IMR-90 (cell line): ENCODE measurements at regions not wholly inside any gene's neighbourhood (a gene's known extent, or its start where the extent isn't known, plus 50 kb on each side); places are given as distances from the start of the nearest gene placed in this dataset.

Source experiments
- ATAC-seq: fragments of 200-7000 bp; cut with Tn5 transposase; 2 replicates; pipeline ENCODE4 v1.9.1; 2020; ENCODE audit warnings: low read depth, mild to moderate bottlenecking, moderate library complexity
- BruUV-seq: library from RNA; stranded (reverse); fragments of 400-500 nt; replicated peaks from 2 replicates; lab custom pipeline; 2021; lab: Mats Ljungman, UMichigan
- CTCF ChIA-PET: fragments of 300-600 bp; formaldehyde crosslinking; extraction: SDS; loops from one replicate; lab custom pipeline; 2021; ENCODE audit warnings: antibody characterized with exemption; lab: Yijun Ruan, JAX
- POLR2A ChIA-PET: fragments of 300-600 bp; sonication (Branson Sonifier 250); formaldehyde crosslinking; loops from one replicate; lab custom pipeline; 2022; ENCODE audit warnings: antibody characterized with exemption; ENCODE audit not compliant: unreplicated experiment; lab: Charles Lee
- DNase-seq: peaks from one replicate; pipeline ENCODE4 v3.0.0; 2013
- H2AFZ ChIP-seq: replicated peaks from 2 replicates; pipeline ENCODE3; 2013; ENCODE audit warnings: low read length, mild to moderate bottlenecking; ENCODE audit not compliant: poor library complexity
- H2AK5ac ChIP-seq: 2 replicates; pipeline ENCODE4 v1.6.1; 2013; ENCODE audit warnings: low read depth, low read length, inconsistent platforms
- H2AK9ac ChIP-seq: replicated peaks from 2 replicates; pipeline ENCODE3; 2013; ENCODE audit warnings: mild to moderate bottlenecking, low read depth, low read length, moderate library complexity; ENCODE audit not compliant: poor library complexity
- H2BK120ac ChIP-seq: 2 replicates; pipeline ENCODE4 v1.6.1; 2013; ENCODE audit warnings: low read depth, low read length, inconsistent platforms
- H2BK15ac ChIP-seq: 3 replicates; pipeline ENCODE4 v1.6.1; 2013; ENCODE audit warnings: low read depth, low read length, inconsistent platforms
- H2BK20ac ChIP-seq: 2 replicates; pipeline ENCODE4 v1.6.1; 2013; ENCODE audit warnings: low read depth, mild to moderate bottlenecking, inconsistent platforms, low read length, moderate library complexity
- H2BK5ac ChIP-seq: 2 replicates; pipeline ENCODE4 v1.6.1; 2013; ENCODE audit warnings: mild to moderate bottlenecking, low read depth, low read length, inconsistent platforms; ENCODE audit not compliant: poor library complexity, severe bottlenecking
- H3K14ac ChIP-seq: replicated peaks from 2 replicates; pipeline ENCODE4 v1.6.1; 2013; ENCODE audit warnings: low read depth, low read length, inconsistent platforms
- H3K18ac ChIP-seq: 2 replicates; pipeline ENCODE4 v1.6.1; 2013; ENCODE audit warnings: low read depth, low read length, control low read depth
- H3K23ac ChIP-seq: 2 replicates; pipeline ENCODE4 v1.6.1; 2013; ENCODE audit warnings: low read depth, low read length, inconsistent platforms
- H3K27ac ChIP-seq: 2 replicates; pipeline ENCODE4 v1.5.1; 2013; ENCODE audit warnings: mild to moderate bottlenecking, control low read depth, low read length; ENCODE audit not compliant: insufficient read depth
- H3K27me3 ChIP-seq: 2 replicates; pipeline ENCODE4 v1.6.1; 2013; ENCODE audit warnings: low read length; ENCODE audit not compliant: control insufficient read depth, insufficient read depth
- H3K36me3 ChIP-seq: 2 replicates; pipeline ENCODE4 v1.6.1; 2013; ENCODE audit warnings: low read length, mixed read lengths; ENCODE audit not compliant: control insufficient read depth, insufficient read depth
- H3K4ac ChIP-seq: 2 replicates; pipeline ENCODE4 v1.6.1; 2013; ENCODE audit warnings: low read depth, low read length, inconsistent platforms
- H3K4me1 ChIP-seq: 2 replicates; pipeline ENCODE4 v1.6.1; 2013; ENCODE audit warnings: low read length, mixed read lengths; ENCODE audit not compliant: control insufficient read depth, insufficient read depth
- H3K4me2 ChIP-seq: 2 replicates; pipeline ENCODE4 v1.6.1; 2013; ENCODE audit warnings: low read depth, mild to moderate bottlenecking, control low read depth, low read length, moderate library complexity
- H3K4me3 ChIP-seq: 2 replicates; pipeline ENCODE4 v1.5.1; 2013; ENCODE audit warnings: low read depth, mild to moderate bottlenecking, control low read depth, low read length, moderate library complexity; ENCODE audit not compliant: insufficient read depth
- H3K56ac ChIP-seq: 2 replicates; pipeline ENCODE4 v1.6.1; 2013; ENCODE audit warnings: low read length, inconsistent platforms; ENCODE audit not compliant: insufficient read depth; ENCODE audit errors: extremely low read depth
- H3K79me1 ChIP-seq, 2 experiments: 2 replicates each; pipeline ENCODE4 v1.6.1; 2013; ENCODE audit warnings: low read length in 2 of 2, inconsistent platforms in 1 of 2, low read depth in 1 of 2
- H3K9ac ChIP-seq: 2 replicates; pipeline ENCODE4 v1.6.1; 2013; ENCODE audit warnings: low read depth, low read length, control low read depth
- H3K9me1 ChIP-seq: 2 replicates; pipeline ENCODE4 v1.6.1; 2013; ENCODE audit warnings: low read length, inconsistent platforms; ENCODE audit not compliant: insufficient read depth
- H3K9me3 ChIP-seq: 2 replicates; pipeline ENCODE4 v1.6.1; 2013; ENCODE audit warnings: low read length; ENCODE audit not compliant: control insufficient read depth, insufficient read depth
- H4K20me1 ChIP-seq: 2 replicates; pipeline ENCODE4 v1.6.1; 2013; ENCODE audit warnings: low read length, inconsistent platforms; ENCODE audit not compliant: insufficient read depth
- H4K5ac ChIP-seq: 2 replicates; pipeline ENCODE4 v1.6.1; 2013; ENCODE audit warnings: mild to moderate bottlenecking, low read depth, low read length, control low read depth
- H4K8ac ChIP-seq, 2 experiments: 2 replicates each; pipeline ENCODE4 v1.6.1; 2013; ENCODE audit warnings: low read depth in 2 of 2, low read length in 2 of 2, control low read depth in 1 of 2, inconsistent platforms in 1 of 2
- H4K91ac ChIP-seq: 2 replicates; pipeline ENCODE4 v1.6.1; 2013; ENCODE audit warnings: low read depth, low read length, inconsistent platforms; ENCODE audit not compliant: insufficient read depth
- CTCF ChIP-seq: conservative IDR thresholded peaks from 2 replicates; pipeline ENCODE4 v1.5.1; 2012; ENCODE audit warnings: mild to moderate bottlenecking, low read depth, low read length, improper control_type of control experiment
- NFE2L2 ChIP-seq: fragments of 150-350 bp; IDR thresholded peaks from 2 replicates; pipeline ENCODE4 v1.6.1; 2016; ENCODE audit warnings: low read depth, mild to moderate bottlenecking, low read length
- WGBS, 2 experiments: methylation state at CpG; one replicate each; pipeline versions ENCODE4 v1.1.5 to v1.1.7; 2013; ENCODE audit warnings: missing lambda C conversion rate in 2 of 2; ENCODE audit not compliant: insufficient read length in 1 of 2; ENCODE audit errors: extremely low coverage in 2 of 2; 5-methylcytosine and 5-hydroxymethylcytosine counted together
- dilution Hi-C: fragments of 300-500 bp; cut with HindIII; formaldehyde crosslinking; loops from one replicate; pipeline ENCODE4 v1.14.3; 2018; ENCODE audit warnings: low sequenced_read_pairs; ENCODE audit not compliant: unreplicated experiment
- in situ Hi-C: fragments of 300-500 bp; cut with MboI; formaldehyde crosslinking; loops from 3 replicates; pipeline ENCODE4 v1.14.3; 2019; ENCODE audit warnings: low sequenced_read_pairs, inconsistent platforms, mixed read lengths
- intact Hi-C: fragments of 100-400 bp; cut with micrococcal nuclease; formaldehyde crosslinking; loops from 2 replicates; pipeline ENCODE4 v1.10.0; 2022

GRCh38 chr4:163587867-163588266, 93.4 kb downstream of the TMA16 start:
- DNase-seq, result no peak

More at GRCh38 chr4:163587867-163588266, 93.4 kb downstream of the TMA16 start:
- Histone ChIP-seq H3K56ac (no peak overlapping the region), H2BK5ac (no peak overlapping the region), H2BK120ac (no peak overlapping the region), H3K23ac (no peak overlapping the region), H2AK9ac (no peak overlapping the region), H2AK5ac (no peak overlapping the region), H2BK15ac (no peak overlapping the region), H3K9ac (no peak overlapping the region), H3K4me2 (no peak overlapping the region), H3K36me3 (no peaks in the 10 kb centered on the region), H3K9me1 (no peaks in the 10 kb centered on the region), H2BK20ac (no peak overlapping the region), H4K8ac (no peak overlapping the region), H3K18ac (no peak overlapping the region), H4K91ac (no peak overlapping the region), H2AFZ (no peak overlapping the region), H3K4me3 (no peak overlapping the region), H3K4me1 (no peaks in the 10 kb centered on the region), H4K5ac (no peak overlapping the region), H3K14ac (no peak overlapping the region), H3K79me1 (no peaks in the 10 kb centered on the region), H3K27ac (no peak overlapping the region), H3K4ac (no peak overlapping the region), H3K27me3 (no peaks in the 10 kb centered on the region), H4K20me1 (no peaks in the 10 kb centered on the region), H3K9me3 (no peaks in the 10 kb centered on the region)
- no peak for TF ChIP-seq NFE2L2
- TF ChIP-seq CTCF, result 0 out of 2 replicates have a peak, but pooled peaks have one; percentile 9
- ChIA-PET POLR2A (no interaction called here), CTCF (interaction anchor here (1.0 kb wide), 1 partner anchor 11 kb away, joined by 6 read pairs; no protein-coding TSS in a partner anchor)
- dilution Hi-C loops (no loop called here), intact Hi-C loops (no loop called here), in situ Hi-C loops (no loop called here)
- no CpG with 5 or more reads among the region's 3 CpGs for WGBS, 2 experiments
- no peak for ATAC-seq
- no TSS peak for BruUV-seq
